Muscle layer of colon (tissue), 2 donors: ENCODE measurements at regions not wholly inside any gene's neighbourhood (a gene's known extent, or its start where the extent isn't known, plus 50 kb on each side); places are given as distances from the start of the nearest gene placed in this dataset.

Source experiments
- H3K27ac ChIP-seq: one replicate; pipeline ENCODE4 v1.7.0; 2013; ENCODE audit warnings: low read depth, mild to moderate bottlenecking, low read length, moderate library complexity
- H3K27me3 ChIP-seq, 2 donors: one replicate each; pipeline ENCODE4 v1.7.0; 2013; ENCODE audit warnings: low read length in 2 of 2, mild to moderate bottlenecking in 2 of 2; ENCODE audit not compliant: insufficient read depth in 2 of 2, control insufficient read depth in 1 of 2
- H3K36me3 ChIP-seq: one replicate; pipeline ENCODE4 v1.7.0; 2013; ENCODE audit warnings: mild to moderate bottlenecking, low read length; ENCODE audit not compliant: insufficient read depth
- H3K4me1 ChIP-seq: one replicate; pipeline ENCODE4 v1.7.0; 2013; ENCODE audit warnings: mild to moderate bottlenecking, low read length; ENCODE audit not compliant: insufficient read depth
- H3K4me3 ChIP-seq, 2 donors: one replicate each; pipeline ENCODE4 v1.7.0; 2013; ENCODE audit warnings: low read length in 2 of 2, low read depth in 1 of 2, mild to moderate bottlenecking in 1 of 2, moderate library complexity in 1 of 2
- H3K9ac ChIP-seq: one replicate; pipeline ENCODE4 v1.7.0; 2013; ENCODE audit warnings: low read length
- H3K9me3 ChIP-seq: one replicate; pipeline ENCODE4 v1.7.0; 2013; ENCODE audit warnings: mild to moderate bottlenecking, low read length
- donor health status: abdominal sarcoma.
- donor health status: Adenocarcinoma of cecum.

DNA sequence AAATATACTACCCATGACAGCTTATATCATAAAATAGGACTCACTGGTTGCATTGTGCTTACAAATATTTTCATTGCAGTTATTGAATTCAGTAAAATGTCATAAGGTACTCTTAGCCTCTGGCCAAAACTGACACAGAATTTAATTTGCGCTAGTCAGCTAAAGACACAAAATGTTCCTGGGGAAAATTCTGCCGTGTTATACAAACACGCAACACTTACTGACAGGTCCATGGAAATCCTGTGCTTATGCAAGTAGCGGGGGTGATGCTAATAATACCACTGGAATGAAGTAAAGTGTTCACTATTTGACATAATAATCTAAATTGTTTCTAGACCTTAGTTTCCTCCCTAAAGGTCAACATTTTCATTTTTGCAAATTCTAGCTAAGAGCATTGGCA, 354.4 kb upstream of the RSPO3 start:
- Histone ChIP-seq H3K9ac (no peak overlapping the region), H3K4me1 (peaks cover 16% of the 10 kb centered on the region), H3K4me3 (no peak overlapping the region), H3K27ac (no peak overlapping the region), H3K27me3 (no peaks in the 10 kb centered on the region), H3K9me3 (no peaks in the 10 kb centered on the region), H3K36me3 (no peaks in the 10 kb centered on the region)

DNA sequence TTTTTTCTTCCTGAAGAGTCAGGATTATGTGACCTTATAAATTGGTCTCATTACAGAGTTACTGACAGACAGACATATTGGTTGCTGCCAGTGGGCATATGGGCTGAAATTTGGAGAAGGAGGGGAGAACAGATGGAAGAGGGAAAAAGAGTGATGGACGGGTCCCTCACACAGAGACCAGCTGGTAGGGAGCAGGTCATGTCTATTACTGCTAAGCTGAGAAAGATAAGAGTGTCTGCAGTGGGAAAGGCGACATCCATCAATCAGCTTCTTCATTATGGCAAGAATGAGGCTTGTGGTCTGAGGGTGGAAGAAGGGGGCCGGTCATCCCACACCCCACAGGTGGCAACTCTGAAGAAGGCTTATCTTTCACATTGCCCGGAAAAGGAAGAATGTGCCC, 353.8 kb upstream of the RSPO3 start:
- Histone ChIP-seq H3K9ac (no peak overlapping the region), H3K36me3 (no peaks in the 10 kb centered on the region), H3K27ac (no peak overlapping the region), H3K27me3 (no peaks in the 10 kb centered on the region), H3K4me1 (peaks cover 16% of the 10 kb centered on the region), H3K4me3 (no peak overlapping the region), H3K9me3 (no peaks in the 10 kb centered on the region)

DNA sequence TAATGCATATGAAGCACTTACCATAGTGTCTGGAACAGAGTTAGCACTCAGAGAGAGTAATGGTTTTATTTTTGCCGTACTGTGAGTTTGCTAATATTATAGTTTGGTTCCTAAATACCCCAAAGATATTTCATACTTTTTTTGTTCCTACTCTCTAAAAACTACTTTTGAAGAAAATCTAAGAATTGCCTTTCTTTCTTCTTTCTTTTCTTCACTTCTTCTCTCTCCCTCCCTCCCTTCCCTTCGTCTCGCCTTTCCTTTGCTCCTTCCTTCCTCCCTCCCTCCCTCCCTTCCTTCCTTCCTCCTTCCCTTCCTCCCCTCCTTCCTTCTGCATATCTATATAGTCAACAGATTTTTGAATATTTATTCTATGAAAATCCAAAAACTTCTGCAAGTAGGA, 351.7 kb upstream of the RSPO3 start:
- no peak overlapping the region for H3K27ac ChIP-seq
- no peak overlapping the region for H3K4me3 ChIP-seq
- no peaks in the 10 kb centered on the region for H3K27me3 ChIP-seq
- peaks cover 8% of the 10 kb centered on the region for H3K4me1 ChIP-seq
- no peak overlapping the region for H3K9ac ChIP-seq
- H3K9me3 ChIP-seq, result no peaks in the 10 kb centered on the region
- no peaks in the 10 kb centered on the region for H3K36me3 ChIP-seq

DNA sequence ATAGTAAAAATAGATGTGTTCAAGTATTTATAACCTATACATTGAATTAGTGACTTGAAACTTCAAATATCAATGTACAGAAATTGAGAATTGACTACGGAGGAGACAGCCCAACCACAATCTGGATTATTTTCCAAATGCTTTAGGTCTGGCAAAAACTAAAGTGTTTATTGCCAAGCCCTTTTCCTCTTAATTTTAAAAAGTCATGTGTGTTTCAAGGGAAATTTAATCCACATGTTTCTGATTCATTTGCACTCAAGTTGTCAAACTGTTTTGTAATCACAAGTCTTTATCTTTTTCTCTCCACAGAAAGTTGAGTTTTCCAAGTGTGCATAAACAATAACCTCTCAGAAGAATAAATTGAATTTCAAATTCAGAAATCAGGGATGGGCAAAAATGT, 350.8 kb upstream of the RSPO3 start:
- Histone ChIP-seq H3K27ac (no peak overlapping the region), H3K27me3 (no peaks in the 10 kb centered on the region)

DNA sequence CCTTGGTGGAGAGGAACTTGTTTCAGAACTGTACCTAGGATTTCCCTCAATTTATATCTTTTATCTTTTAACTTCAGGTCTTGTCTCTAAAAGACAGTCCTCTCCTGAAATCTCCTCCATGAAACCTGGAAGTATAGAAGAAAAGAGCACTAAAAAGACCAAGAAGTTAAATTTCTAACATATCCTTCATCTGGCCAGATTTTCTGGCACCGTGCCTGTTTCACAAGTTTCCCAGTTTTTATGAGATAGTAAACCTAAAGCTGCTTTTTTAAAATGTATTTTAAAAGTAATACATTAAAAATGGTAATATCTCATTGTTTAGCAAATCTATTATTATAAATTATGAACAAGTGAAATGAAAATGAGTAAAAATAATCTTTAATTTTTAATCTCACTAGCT, 348.3 kb upstream of the RSPO3 start:
- H3K27ac ChIP-seq, result no peak overlapping the region
- H3K27me3 ChIP-seq, result no peaks in the 10 kb centered on the region
- H3K4me1 ChIP-seq, result no peaks in the 10 kb centered on the region
- H3K9ac ChIP-seq, result no peak overlapping the region
- H3K9me3 ChIP-seq, result no peaks in the 10 kb centered on the region
- no peak overlapping the region for H3K4me3 ChIP-seq
- no peaks in the 10 kb centered on the region for H3K36me3 ChIP-seq

More for the DNA sequence above, 350.8 kb upstream of the RSPO3 start:
- no peaks in the 10 kb centered on the region for H3K9me3 ChIP-seq
- H3K4me1 ChIP-seq, result no peaks in the 10 kb centered on the region
- no peak overlapping the region for H3K9ac ChIP-seq
- H3K4me3 ChIP-seq, result no peak overlapping the region
- H3K36me3 ChIP-seq, result no peaks in the 10 kb centered on the region

DNA sequence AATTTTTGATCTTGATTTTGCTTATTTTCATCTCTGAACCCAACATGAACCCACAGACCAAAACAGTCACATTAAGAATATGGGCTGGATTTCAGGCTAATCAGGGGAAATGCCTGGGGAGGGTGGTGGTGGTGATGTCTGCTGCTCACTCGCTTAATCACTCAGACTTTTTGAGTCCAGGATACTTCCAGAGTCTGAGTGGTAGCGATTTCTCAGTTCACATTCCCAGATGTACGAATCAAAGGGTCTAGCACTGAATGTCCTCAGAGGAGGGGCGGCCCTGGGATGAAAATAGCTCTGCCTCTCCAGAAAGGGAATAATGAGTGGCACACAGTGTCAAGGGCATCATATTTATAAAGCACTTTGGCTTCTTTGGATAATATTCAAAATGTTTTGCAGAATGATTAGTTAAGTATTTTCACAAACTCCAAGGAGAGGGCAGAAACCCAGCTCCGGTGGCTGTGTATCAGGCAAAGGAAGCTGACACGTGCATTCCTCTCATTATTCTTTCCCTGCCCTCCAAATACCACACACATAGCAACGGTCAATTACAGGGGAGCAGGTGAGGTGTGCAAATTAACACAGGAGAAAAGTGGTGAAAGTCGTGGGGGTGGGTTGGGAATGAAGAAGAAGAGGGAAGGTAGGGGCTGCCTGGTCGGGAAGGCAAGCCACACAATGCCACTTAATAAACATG, 345.2 kb upstream of the RSPO3 start:
- Histone ChIP-seq H3K27me3 (no peaks in the 10 kb centered on the region), H3K9me3 (no peaks in the 10 kb centered on the region), H3K27ac (no peak overlapping the region), H3K4me3 (no peak overlapping the region), H3K9ac (no peak overlapping the region), H3K4me1 (no peaks in the 10 kb centered on the region), H3K36me3 (no peaks in the 10 kb centered on the region)

DNA sequence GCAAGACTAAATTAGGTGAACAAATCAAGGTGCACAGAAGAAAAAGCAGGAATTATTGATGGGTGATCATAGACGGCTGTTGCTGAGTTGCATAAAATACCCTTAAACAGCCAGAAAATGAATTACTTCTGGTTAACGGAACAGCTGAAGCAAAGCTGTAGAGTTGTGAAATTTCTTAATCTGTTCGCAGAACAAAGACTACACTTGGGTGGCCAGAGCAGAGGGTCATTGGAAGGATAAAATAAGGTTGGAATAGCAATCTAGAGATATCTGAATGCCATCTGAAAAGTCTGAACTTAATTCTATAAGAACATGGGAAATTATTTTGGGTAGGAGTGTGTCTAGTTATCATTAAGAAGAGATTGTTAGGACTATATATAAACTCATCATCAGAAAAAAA, 339.1 kb upstream of the RSPO3 start:
- Histone ChIP-seq H3K27me3 (no peaks in the 10 kb centered on the region), H3K9ac (no peak overlapping the region), H3K36me3 (no peaks in the 10 kb centered on the region), H3K9me3 (no peaks in the 10 kb centered on the region), H3K27ac (no peak overlapping the region), H3K4me1 (peaks cover 2% of the 10 kb centered on the region), H3K4me3 (no peak overlapping the region)

DNA sequence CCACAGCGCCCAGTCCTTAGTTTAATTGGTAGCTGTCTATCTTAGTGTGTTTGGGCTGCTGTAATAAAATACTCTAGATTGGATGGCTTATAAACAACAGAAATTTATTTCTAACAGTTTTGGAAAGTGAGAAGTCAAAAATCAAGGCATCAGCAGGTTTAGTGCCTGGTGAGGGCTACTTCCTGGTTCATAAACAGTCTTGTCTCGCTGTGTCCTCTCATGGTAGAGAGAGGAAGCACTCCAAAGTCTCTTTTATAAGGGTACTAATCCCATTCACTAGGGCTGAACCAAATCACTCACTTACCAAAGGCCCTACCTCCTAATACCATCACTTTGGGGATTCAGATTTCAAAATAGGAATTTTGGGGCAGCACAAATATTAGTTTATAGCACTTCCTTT, 336.9 kb upstream of the RSPO3 start:
- Histone ChIP-seq H3K27me3 (no peaks in the 10 kb centered on the region), H3K27ac (no peak overlapping the region), H3K9ac (no peak overlapping the region), H3K9me3 (no peaks in the 10 kb centered on the region), H3K4me1 (peaks cover 9% of the 10 kb centered on the region), H3K4me3 (no peak overlapping the region), H3K36me3 (no peaks in the 10 kb centered on the region)

DNA sequence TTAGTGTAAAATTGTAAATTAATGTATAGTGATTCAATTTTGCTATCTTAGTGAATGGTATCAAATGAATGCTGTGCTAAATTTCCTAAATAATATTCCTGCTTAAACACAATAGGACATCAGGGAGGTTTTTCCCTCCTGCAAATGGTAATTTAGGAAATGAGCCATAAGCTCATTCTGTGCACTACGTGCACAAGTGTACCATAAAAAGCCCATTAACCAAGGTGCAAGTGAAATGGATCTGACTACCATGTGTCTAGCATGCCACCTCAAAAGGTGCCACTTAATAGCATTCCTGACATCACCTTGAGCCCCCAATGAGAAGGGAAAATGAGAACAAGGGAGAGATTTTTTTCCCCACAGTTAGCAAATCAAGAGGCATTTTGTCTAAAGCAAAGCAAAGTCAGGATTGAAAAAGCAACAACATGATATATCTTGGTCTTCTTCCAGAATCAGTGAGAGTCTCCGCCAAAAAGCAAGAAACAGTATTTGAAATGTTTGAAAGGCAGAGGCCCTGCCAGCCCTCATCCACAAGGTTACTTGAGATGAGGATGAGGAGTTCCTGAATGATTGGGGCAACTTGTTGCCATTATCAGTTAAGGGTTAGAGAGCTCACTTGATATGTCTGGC, 334.2 kb upstream of the RSPO3 start:
- no peaks in the 10 kb centered on the region for H3K36me3 ChIP-seq
- no peaks in the 10 kb centered on the region for H3K9me3 ChIP-seq
- H3K4me3 ChIP-seq, result no peak overlapping the region
- no peak overlapping the region for H3K9ac ChIP-seq
- no peak overlapping the region for H3K27ac ChIP-seq
- H3K27me3 ChIP-seq, result no peaks in the 10 kb centered on the region
- peaks cover 14% of the 10 kb centered on the region for H3K4me1 ChIP-seq

DNA sequence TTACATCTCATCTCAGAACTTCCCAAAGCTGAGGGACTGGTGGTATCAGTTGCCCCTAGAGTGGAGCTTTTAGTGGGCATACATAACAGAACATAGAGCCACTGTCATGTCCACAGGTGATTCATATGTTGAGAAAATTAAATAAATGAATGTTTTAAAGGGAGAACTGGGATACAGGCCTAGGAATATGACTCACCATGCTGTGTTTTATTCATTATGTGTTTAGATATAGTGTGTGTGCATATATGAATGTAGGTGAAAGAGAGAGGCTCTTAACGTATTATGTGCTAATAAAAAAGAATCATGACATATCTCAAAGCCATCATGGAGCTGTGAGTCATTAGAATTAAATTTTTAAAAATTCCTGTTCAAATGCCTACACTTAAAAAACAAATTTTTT, 332.2 kb upstream of the RSPO3 start:
- Histone ChIP-seq H3K27ac (no peak overlapping the region), H3K36me3 (no peaks in the 10 kb centered on the region), H3K27me3 (no peaks in the 10 kb centered on the region), H3K9me3 (no peaks in the 10 kb centered on the region), H3K4me3 (no peak overlapping the region), H3K4me1 (peaks cover 14% of the 10 kb centered on the region), H3K9ac (no peak overlapping the region)

DNA sequence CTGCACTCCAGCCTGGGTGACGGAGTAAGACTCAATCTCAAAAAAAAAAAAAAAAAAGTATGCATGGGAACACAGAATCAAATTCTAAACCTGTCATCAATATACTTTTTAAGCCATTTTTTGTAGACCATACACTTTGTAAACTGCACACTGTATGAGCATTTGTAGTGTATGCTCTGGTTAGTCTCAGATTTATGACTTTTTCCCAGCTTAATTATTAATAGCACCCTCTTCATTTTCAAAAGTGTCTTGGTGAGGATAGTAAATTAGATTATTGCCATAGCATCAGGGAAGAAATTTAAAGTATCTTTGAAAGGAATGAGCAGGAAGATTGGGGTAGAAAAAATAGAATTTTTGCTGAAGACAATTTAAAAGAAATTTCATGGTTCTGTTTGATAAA, 330.8 kb upstream of the RSPO3 start:
- no peaks in the 10 kb centered on the region for H3K9me3 ChIP-seq
- H3K27me3 ChIP-seq, result no peaks in the 10 kb centered on the region
- no peak overlapping the region for H3K4me3 ChIP-seq
- no peaks in the 10 kb centered on the region for H3K36me3 ChIP-seq
- no peak overlapping the region for H3K9ac ChIP-seq
- no peak overlapping the region for H3K27ac ChIP-seq
- H3K4me1 ChIP-seq, result peaks cover 14% of the 10 kb centered on the region

DNA sequence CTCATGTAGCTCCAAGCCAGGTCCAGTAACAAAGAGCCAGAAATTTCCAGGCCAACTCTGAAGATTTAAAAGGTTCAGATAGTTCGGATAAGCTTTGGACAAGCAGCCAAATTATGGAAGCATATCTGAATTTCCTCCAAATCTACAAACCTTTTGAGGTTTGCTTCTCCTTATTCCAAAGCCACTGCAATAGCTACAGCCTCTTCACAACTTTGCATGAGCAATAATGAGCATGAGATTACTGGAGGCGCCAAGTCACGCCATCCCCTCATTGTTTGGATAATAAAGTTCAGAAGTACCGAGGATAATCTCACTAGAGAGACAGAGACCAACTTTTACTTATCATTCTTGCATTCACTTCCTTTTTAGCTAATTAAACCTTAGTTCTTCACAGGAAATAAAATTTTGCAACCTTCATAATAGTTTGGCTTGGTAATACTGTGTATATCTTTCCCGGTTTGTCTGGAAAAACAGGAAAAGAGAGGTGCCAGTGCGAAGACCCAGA, 329.6 kb upstream of the RSPO3 start:
- no peaks in the 10 kb centered on the region for H3K27me3 ChIP-seq
- no peaks in the 10 kb centered on the region for H3K36me3 ChIP-seq
- H3K9me3 ChIP-seq, result no peaks in the 10 kb centered on the region
- H3K4me3 ChIP-seq, result no peak overlapping the region
- no peak overlapping the region for H3K27ac ChIP-seq
- H3K9ac ChIP-seq, result no peak overlapping the region
- H3K4me1 ChIP-seq, result peaks cover 14% of the 10 kb centered on the region
